GM12878 (cell line): ENCODE measurements at regions not wholly inside any gene's neighbourhood (a gene's known extent, or its start where the extent isn't known, plus 50 kb on each side); places are given as distances from the start of the nearest gene placed in this dataset.

Experiments
- ATAC-seq: fragments of 200-7000 bp; cut with Tn5 transposase; 3 replicates; pipeline ENCODE4 v1.9.1; 2020; ENCODE audit warnings: mild to moderate bottlenecking, moderate library complexity
- BruUV-seq: library from RNA; stranded (reverse); fragments of 400-500 nt; replicated peaks from 2 replicates; lab custom pipeline; 2021; lab: Mats Ljungman, UMichigan
- CTCF ChIA-PET: fragments of 300-600 bp; sonication (Branson Sonifier 250); formaldehyde crosslinking; extraction: SDS; loops from one replicate; lab custom pipeline; 2021; ENCODE audit warnings: inconsistent platforms; lab: Yijun Ruan, JAX
- POLR2A ChIA-PET: fragments of 350-600 bp; formaldehyde crosslinking; extraction: SDS; loops from one replicate; lab custom pipeline; 2021; ENCODE audit warnings: inconsistent platforms; lab: Charles Lee
- RAD21 ChIA-PET: fragments of 300-600 bp; sonication (Branson Sonifier 250); formaldehyde crosslinking; loops from one replicate; lab custom pipeline; 2023; ENCODE audit warnings: antibody characterized with exemption; ENCODE audit not compliant: unreplicated experiment; lab: Charles Lee
- SMC1A ChIA-PET: fragments of 300-600 bp; sonication (Branson Sonifier 250); formaldehyde crosslinking; loops from one replicate; lab custom pipeline; 2023; ENCODE audit not compliant: unreplicated experiment, uncharacterized antibody; lab: Charles Lee
- DNase-seq: peaks from one replicate; pipeline ENCODE4 v3.0.0-alpha.2; 2011; ENCODE audit warnings: low read depth, low spot score
- FAIRE-seq: peaks from 3 replicates; lab custom pipeline; 2011; peaks lifted over from hg19 to GRCh38; lab: Jason Lieb, UNC
- H2AFZ ChIP-seq: 2 replicates; pipeline ENCODE4 v1.6.0; 2011; ENCODE audit warnings: low read depth, low read length, control low read depth; ENCODE audit not compliant: control insufficient read depth
- H3K27ac ChIP-seq: 2 replicates; pipeline ENCODE4 v1.5.1; 2011; ENCODE audit warnings: control low read depth; ENCODE audit not compliant: control insufficient read depth, insufficient read depth
- H3K27me3 ChIP-seq, 2 experiments: replicated peaks in 1 of 2; 2 replicates each; pipeline versions ENCODE4 v1.6.0 to v1.6.1; 2011; ENCODE audit warnings: low read length in 1 of 2; ENCODE audit not compliant: control insufficient read depth in 2 of 2, insufficient read depth in 2 of 2
- H3K36me3 ChIP-seq, 2 experiments: 2 replicates each; pipeline ENCODE4 v1.5.1; 2011; ENCODE audit warnings: low read length in 1 of 2; ENCODE audit not compliant: control insufficient read depth in 2 of 2, insufficient read depth in 2 of 2
- H3K4me1 ChIP-seq: 2 replicates; pipeline ENCODE4 v1.6.1; 2011; ENCODE audit warnings: mild to moderate bottlenecking, low read length, moderate library complexity, mixed read lengths; ENCODE audit not compliant: control insufficient read depth, insufficient read depth
- H3K4me2 ChIP-seq: 2 replicates; pipeline ENCODE4 v1.6.0; 2011; ENCODE audit warnings: control low read depth; ENCODE audit not compliant: control insufficient read depth, insufficient read depth
- H3K4me3 ChIP-seq: fragments of 200-600 bp; sonication (generic); 2 replicates; pipeline ENCODE4 v1.5.1; 2016
- H3K79me2 ChIP-seq: 2 replicates; pipeline ENCODE4 v1.6.0; 2011; ENCODE audit warnings: low read length; ENCODE audit not compliant: control insufficient read depth, insufficient read depth
- H3K9ac ChIP-seq: 2 replicates; pipeline ENCODE4 v1.8.0; 2011; ENCODE audit warnings: low read length, control low read depth, mixed read lengths; ENCODE audit not compliant: control insufficient read depth, insufficient read depth
- H3K9me3 ChIP-seq: replicated peaks from 3 replicates; pipeline ENCODE4 v1.5.1; 2011; ENCODE audit warnings: mild to moderate bottlenecking, low read length; ENCODE audit not compliant: control insufficient read depth, insufficient read depth
- H4K20me1 ChIP-seq: 2 replicates; pipeline ENCODE4 v1.6.0; 2011; ENCODE audit not compliant: control insufficient read depth, insufficient read depth
- CBX5 ChIP-seq: sonication (generic); IDR thresholded peaks from 2 replicates; pipeline ENCODE4 v1.6.1; 2016; ENCODE audit warnings: low read depth, moderate library complexity, mild to moderate bottlenecking, inconsistent platforms
- CEBPB ChIP-seq, 2 experiments: fragments of 150-350 bp in 1 of 2; IDR thresholded peaks; 2 replicates each; pipeline ENCODE4 v1.6.1; 2012 to 2014; ENCODE audit warnings: low read depth in 2 of 2, low read length in 2 of 2, borderline replicate concordance in 1 of 2, inconsistent platforms in 1 of 2
- ETV6 ChIP-seq, 2 experiments: fragments of 450-650 bp in 1 of 2; IDR thresholded peaks in 1 of 2; conservative IDR thresholded peaks in 1 of 2; 2 replicates each; pipeline ENCODE4 v1.6.1; 2014; ENCODE audit warnings: antibody characterized with exemption in 1 of 2, borderline replicate concordance in 1 of 2, low read depth in 1 of 2, mild to moderate bottlenecking in 1 of 2, moderate library complexity in 1 of 2
- FOXM1 ChIP-seq: IDR thresholded peaks from 2 replicates; pipeline ENCODE4 v1.6.1; 2012; ENCODE audit warnings: low read depth, mild to moderate bottlenecking, inconsistent platforms, low read length, moderate library complexity
- JUNB ChIP-seq: IDR thresholded peaks from 2 replicates; pipeline ENCODE4 v1.6.1; 2016; ENCODE audit warnings: antibody characterized with exemption, mild to moderate bottlenecking
- KAT2A ChIP-seq: conservative IDR thresholded peaks from 2 replicates; pipeline ENCODE4 v1.6.1; 2011; ENCODE audit warnings: low read depth, low read length; ENCODE audit not compliant: control insufficient read depth
- LARP7 ChIP-seq: fragments of 450-650 bp; IDR thresholded peaks from 2 replicates; pipeline ENCODE4 v1.6.1; 2017; ENCODE audit warnings: mild to moderate bottlenecking
- MYB ChIP-seq: fragments of 150-350 bp; IDR thresholded peaks from 2 replicates; pipeline ENCODE4 v1.6.1; 2014; ENCODE audit warnings: mild to moderate bottlenecking, low read depth, low read length, borderline replicate concordance
- NFXL1 ChIP-seq: fragments of 450-650 bp; IDR thresholded peaks from 2 replicates; pipeline ENCODE4 v1.6.1; 2017; ENCODE audit warnings: antibody characterized with exemption, mild to moderate bottlenecking, borderline replicate concordance
- POLR2A ChIP-seq: IDR thresholded peaks from 2 replicates; pipeline ENCODE4 v1.6.1; 2011; ENCODE audit warnings: low read depth, mild to moderate bottlenecking, low read length
- POLR2AphosphoS5 ChIP-seq: IDR thresholded peaks from 2 replicates; pipeline ENCODE4 v1.6.1; 2011; ENCODE audit warnings: mild to moderate bottlenecking, low read length, inconsistent platforms
- SMARCA5 ChIP-seq: fragments of 450-650 bp; IDR thresholded peaks from 2 replicates; pipeline ENCODE4 v1.6.1; 2017; ENCODE audit warnings: mild to moderate bottlenecking
- USF1 ChIP-seq: IDR thresholded peaks from 2 replicates; pipeline ENCODE4 v1.6.1; 2011; ENCODE audit warnings: borderline replicate concordance, low read depth, mild to moderate bottlenecking, moderate library complexity, mixed read lengths, low read length; ENCODE audit not compliant: insufficient read depth; ENCODE audit errors: extremely low read length
- ZNF384 ChIP-seq: IDR thresholded peaks from 2 replicates; pipeline ENCODE4 v1.6.1; 2012; ENCODE audit warnings: low read depth, mild to moderate bottlenecking, low read length, improper control_type of control experiment, borderline replicate concordance
- ZZZ3 ChIP-seq: IDR thresholded peaks from 2 replicates; pipeline ENCODE4 v1.6.1; 2011; ENCODE audit warnings: low read depth; ENCODE audit not compliant: control insufficient read depth, insufficient read length
- WGBS: methylation state at CpG from one replicate; pipeline ENCODE4 v1.1.6; 2016; ENCODE audit warnings: low lambda C conversion rate; ENCODE audit not compliant: insufficient replicate concordance, insufficient coverage; ENCODE audit errors: missing lambda C conversion rate; 5-methylcytosine and 5-hydroxymethylcytosine counted together
- in situ Hi-C: fragments of 300-500 bp; cut with MboI; formaldehyde crosslinking; loops from 9 replicates; pipeline ENCODE4 v1.14.3; 2018; ENCODE audit warnings: mixed read lengths
- intact Hi-C: fragments of 100-400 bp; cut with micrococcal nuclease; formaldehyde crosslinking; loops from one replicate; pipeline ENCODE4 v1.14.2; 2022; ENCODE audit not compliant: unreplicated experiment
- TF ChIP-seq, protein P1 (sequence below): fragments of 450-650 bp; IDR thresholded peaks from 2 replicates; pipeline ENCODE4 v1.6.1; 2017; ENCODE audit warnings: mild to moderate bottlenecking
- TF ChIP-seq, protein P2 (sequence below): fragments of 450-650 bp; IDR thresholded peaks from 2 replicates; pipeline ENCODE4 v1.6.1; 2018; ENCODE audit warnings: borderline replicate concordance, mild to moderate bottlenecking; ENCODE audit not compliant: partially characterized antibody

- POLR2A ChIA-PET = no interaction called here
- SMC1A ChIA-PET = interaction anchor here (1.6 kb wide), 1 partner anchor 13 kb away, joined by 8 read pairs; no protein-coding TSS in a partner anchor
- no peak for ATAC-seq
- TF ChIP-seq JUNB = no peak
- TF ChIP-seq, protein P1, sequence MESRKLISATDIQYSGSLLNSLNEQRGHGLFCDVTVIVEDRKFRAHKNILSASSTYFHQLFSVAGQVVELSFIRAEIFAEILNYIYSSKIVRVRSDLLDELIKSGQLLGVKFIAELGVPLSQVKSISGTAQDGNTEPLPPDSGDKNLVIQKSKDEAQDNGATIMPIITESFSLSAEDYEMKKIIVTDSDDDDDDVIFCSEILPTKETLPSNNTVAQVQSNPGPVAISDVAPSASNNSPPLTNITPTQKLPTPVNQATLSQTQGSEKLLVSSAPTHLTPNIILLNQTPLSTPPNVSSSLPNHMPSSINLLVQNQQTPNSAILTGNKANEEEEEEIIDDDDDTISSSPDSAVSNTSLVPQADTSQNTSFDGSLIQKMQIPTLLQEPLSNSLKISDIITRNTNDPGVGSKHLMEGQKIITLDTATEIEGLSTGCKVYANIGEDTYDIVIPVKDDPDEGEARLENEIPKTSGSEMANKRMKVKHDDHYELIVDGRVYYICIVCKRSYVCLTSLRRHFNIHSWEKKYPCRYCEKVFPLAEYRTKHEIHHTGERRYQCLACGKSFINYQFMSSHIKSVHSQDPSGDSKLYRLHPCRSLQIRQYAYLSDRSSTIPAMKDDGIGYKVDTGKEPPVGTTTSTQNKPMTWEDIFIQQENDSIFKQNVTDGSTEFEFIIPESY = no peak
- TF ChIP-seq KAT2A = no peak
- no peak for TF ChIP-seq POLR2AphosphoS5
- TF ChIP-seq NFXL1 = no peak
- TF ChIP-seq, protein P2, sequence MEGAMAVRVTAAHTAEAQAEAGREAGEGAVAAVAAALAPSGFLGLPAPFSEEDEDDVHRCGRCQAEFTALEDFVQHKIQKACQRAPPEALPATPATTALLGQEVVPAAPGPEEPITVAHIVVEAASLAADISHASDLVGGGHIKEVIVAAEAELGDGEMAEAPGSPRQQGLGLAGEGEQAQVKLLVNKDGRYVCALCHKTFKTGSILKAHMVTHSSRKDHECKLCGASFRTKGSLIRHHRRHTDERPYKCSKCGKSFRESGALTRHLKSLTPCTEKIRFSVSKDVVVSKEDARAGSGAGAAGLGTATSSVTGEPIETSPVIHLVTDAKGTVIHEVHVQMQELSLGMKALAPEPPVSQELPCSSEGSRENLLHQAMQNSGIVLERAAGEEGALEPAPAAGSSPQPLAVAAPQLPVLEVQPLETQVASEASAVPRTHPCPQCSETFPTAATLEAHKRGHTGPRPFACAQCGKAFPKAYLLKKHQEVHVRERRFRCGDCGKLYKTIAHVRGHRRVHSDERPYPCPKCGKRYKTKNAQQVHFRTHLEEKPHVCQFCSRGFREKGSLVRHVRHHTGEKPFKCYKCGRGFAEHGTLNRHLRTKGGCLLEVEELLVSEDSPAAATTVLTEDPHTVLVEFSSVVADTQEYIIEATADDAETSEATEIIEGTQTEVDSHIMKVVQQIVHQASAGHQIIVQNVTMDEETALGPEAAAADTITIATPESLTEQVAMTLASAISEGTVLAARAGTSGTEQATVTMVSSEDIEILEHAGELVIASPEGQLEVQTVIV = no peak
- TF ChIP-seq MYB = no peak
- TF ChIP-seq POLR2A = no peak
- no peak for TF ChIP-seq ZNF384
- no peak for TF ChIP-seq USF1
- no peak for TF ChIP-seq SMARCA5
- no peak for TF ChIP-seq ETV6 (conservative IDR thresholded peaks at IDR 0.05 in 1 of 2, IDR thresholded peaks at IDR 0.05 in 1 of 2; ENCODE audit: borderline replicate concordance in 1 of 2, low read depth in 1 of 2)
- TF ChIP-seq CBX5 = no peak
- TF ChIP-seq LARP7 = no peak
- TF ChIP-seq ZZZ3 = no peak
- no peak for TF ChIP-seq CEBPB (IDR thresholded peaks at IDR 0.05; ENCODE audit: borderline replicate concordance in 1 of 2, low read depth in 2 of 2, low read length in 2 of 2)
- no peak for TF ChIP-seq FOXM1
These were observed 248.4 kb upstream of the IRAK1BP1 start for GRCh38 chr6:78618970-78619369.

More at GRCh38 chr6:78618970-78619369, 248.4 kb upstream of the IRAK1BP1 start:
- no peaks in the 10 kb centered on the region for H3K4me1 ChIP-seq
- H3K4me3 ChIP-seq = no peak overlapping the region
- no peak overlapping the region for H3K4me2 ChIP-seq
- ChIA-PET CTCF (interaction anchor here (0.9 kb wide), 1 partner anchor 9 kb away, joined by 4 read pairs; no protein-coding TSS in a partner anchor), RAD21 (no interaction called here)
- H3K36me3 ChIP-seq = no peaks in the 10 kb centered on the region
- no peaks in the 10 kb centered on the region for H3K9me3 ChIP-seq
- no peaks in the 10 kb centered on the region for H4K20me1 ChIP-seq
- no peak overlapping the region for H3K9ac ChIP-seq
- H3K27me3 ChIP-seq = no peaks in the 10 kb centered on the region
- 3% methylated on average over 2 of the region's 2 CpGs for WGBS
- intact Hi-C loops = no loop called here
- H3K27ac ChIP-seq = no peak overlapping the region
- FAIRE-seq (no peak), DNase-seq (no peak)
- no peak overlapping the region for H2AFZ ChIP-seq
- H3K79me2 ChIP-seq = no peaks in the 10 kb centered on the region
- in situ Hi-C loops = loop anchor here (10.0 kb wide), 1 partner anchor 1154 kb away; the partner anchor contains the start of gene HTR1B
- BruUV-seq = no TSS peak
